DND-41 (cell line): ENCODE measurements at regions not wholly inside any gene's neighbourhood (a gene's known extent, or its start where the extent isn't known, plus 50 kb on each side); places are given as distances from the start of the nearest gene placed in this dataset.

Experiments
- EZH2 ChIP-seq: IDR thresholded peaks from 3 replicates; pipeline ENCODE4 v1.6.1; 2012; ENCODE audit warnings: borderline replicate concordance, low read depth, mild to moderate bottlenecking, moderate library complexity, low read length, inconsistent platforms; ENCODE audit not compliant: severe bottlenecking
- TF ChIP-seq, protein P1 (sequence below): IDR thresholded peaks from 2 replicates; pipeline ENCODE4 v1.5.1; 2012; ENCODE audit warnings: borderline replicate concordance, low read length, moderate library complexity, mild to moderate bottlenecking; ENCODE audit not compliant: poor library complexity, severe bottlenecking; ENCODE audit errors: extremely low read depth

DNA sequence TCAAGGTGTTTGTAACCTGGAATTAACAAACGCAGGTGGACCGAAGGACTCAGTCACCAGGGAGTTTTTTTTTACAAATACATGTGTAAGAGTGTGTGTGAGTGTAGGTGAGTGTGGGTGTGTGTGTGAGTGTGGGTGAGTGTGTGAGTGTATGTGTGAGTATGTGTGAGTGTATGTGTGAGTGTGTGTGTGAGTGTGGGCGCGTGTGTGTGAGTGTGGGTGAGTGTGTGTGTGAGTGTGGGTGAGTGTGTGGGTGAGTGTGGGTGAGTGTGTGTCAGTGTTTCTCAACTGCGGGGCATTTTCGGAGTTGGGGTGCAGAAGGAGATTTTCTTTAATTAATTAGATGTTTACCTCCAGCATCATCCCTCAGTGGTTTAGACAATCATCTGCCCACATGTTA, 1178.8 kb downstream of the VRK1 start:
- TF ChIP-seq, protein P1, sequence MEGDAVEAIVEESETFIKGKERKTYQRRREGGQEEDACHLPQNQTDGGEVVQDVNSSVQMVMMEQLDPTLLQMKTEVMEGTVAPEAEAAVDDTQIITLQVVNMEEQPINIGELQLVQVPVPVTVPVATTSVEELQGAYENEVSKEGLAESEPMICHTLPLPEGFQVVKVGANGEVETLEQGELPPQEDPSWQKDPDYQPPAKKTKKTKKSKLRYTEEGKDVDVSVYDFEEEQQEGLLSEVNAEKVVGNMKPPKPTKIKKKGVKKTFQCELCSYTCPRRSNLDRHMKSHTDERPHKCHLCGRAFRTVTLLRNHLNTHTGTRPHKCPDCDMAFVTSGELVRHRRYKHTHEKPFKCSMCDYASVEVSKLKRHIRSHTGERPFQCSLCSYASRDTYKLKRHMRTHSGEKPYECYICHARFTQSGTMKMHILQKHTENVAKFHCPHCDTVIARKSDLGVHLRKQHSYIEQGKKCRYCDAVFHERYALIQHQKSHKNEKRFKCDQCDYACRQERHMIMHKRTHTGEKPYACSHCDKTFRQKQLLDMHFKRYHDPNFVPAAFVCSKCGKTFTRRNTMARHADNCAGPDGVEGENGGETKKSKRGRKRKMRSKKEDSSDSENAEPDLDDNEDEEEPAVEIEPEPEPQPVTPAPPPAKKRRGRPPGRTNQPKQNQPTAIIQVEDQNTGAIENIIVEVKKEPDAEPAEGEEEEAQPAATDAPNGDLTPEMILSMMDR, result no peak
- TF ChIP-seq EZH2, result no peak
